Endodermal cell (in vitro differentiated cells): ENCODE measurements at regions not wholly inside any gene's neighbourhood (a gene's known extent, or its start where the extent isn't known, plus 50 kb on each side); places are given as distances from the start of the nearest gene placed in this dataset.

Source experiments
- DNase-seq: peaks from one replicate; pipeline ENCODE4 v3.0.0-alpha.2; 2017
- H3K27ac ChIP-seq: 2 replicates; pipeline ENCODE4 v1.5.1; 2013; ENCODE audit warnings: mild to moderate bottlenecking, low read depth, low read length, moderate library complexity
- H3K27me3 ChIP-seq: 2 replicates; pipeline ENCODE4 v1.6.1; 2013; ENCODE audit warnings: mild to moderate bottlenecking, low read length, moderate library complexity; ENCODE audit not compliant: insufficient read depth, control insufficient read depth, poor library complexity, severe bottlenecking
- H3K36me3 ChIP-seq: 2 replicates; pipeline ENCODE4 v1.7.0; 2013; ENCODE audit warnings: mild to moderate bottlenecking, low read length, moderate library complexity; ENCODE audit not compliant: control insufficient read depth, insufficient read depth
- H3K4me1 ChIP-seq: one replicate; pipeline ENCODE4 v1.7.0; 2013; ENCODE audit warnings: low read length; ENCODE audit not compliant: control insufficient read depth, insufficient read depth
- H3K4me3 ChIP-seq: 2 replicates; pipeline ENCODE4 v1.5.1; 2013; ENCODE audit warnings: mild to moderate bottlenecking, low read length, moderate library complexity
- H3K9ac ChIP-seq: 2 replicates; pipeline ENCODE4 v1.6.1; 2013; ENCODE audit warnings: mild to moderate bottlenecking, low read length, moderate library complexity; ENCODE audit not compliant: poor library complexity, severe bottlenecking; ENCODE audit errors: extremely low read depth
- H3K9me3 ChIP-seq: 2 replicates; pipeline ENCODE4 v1.6.1; 2013; ENCODE audit warnings: mild to moderate bottlenecking, low read length, moderate library complexity; ENCODE audit not compliant: control insufficient read depth
- H3K27ac Mint-ChIP-seq: 2 replicates; pipeline ENCODE4 v1.8.0; 2020; ENCODE audit warnings: mixed read lengths
- H3K27me3 Mint-ChIP-seq: 2 replicates; pipeline ENCODE4 v1.8.0; 2021; ENCODE audit warnings: mild to moderate bottlenecking, mixed read lengths; ENCODE audit not compliant: insufficient read depth
- H3K36me3 Mint-ChIP-seq: 2 replicates; pipeline ENCODE4 v1.8.0; 2020; ENCODE audit warnings: low read depth, mixed read lengths
- H3K4me1 Mint-ChIP-seq: 2 replicates; pipeline ENCODE4 v1.8.0; 2020; ENCODE audit warnings: mixed read lengths
- H3K4me3 Mint-ChIP-seq: 2 replicates; pipeline ENCODE4 v1.8.0; 2020; ENCODE audit warnings: mild to moderate bottlenecking, moderate library complexity, mixed read lengths
- H3K9me3 Mint-ChIP-seq: 2 replicates; pipeline ENCODE4 v1.8.0; 2020; ENCODE audit warnings: mild to moderate bottlenecking, mixed read lengths
- WGBS, 2 experiments: methylation state at CpG; one replicate each; pipeline versions ENCODE4 v1.1.5 to v1.1.7; 2013; ENCODE audit warnings: missing lambda C conversion rate in 2 of 2, mixed read lengths in 1 of 2; ENCODE audit not compliant: insufficient coverage in 1 of 2, insufficient read length in 1 of 2; 5-methylcytosine and 5-hydroxymethylcytosine counted together
- TF ChIP-seq, protein P1 (sequence below): fragments of 200-600 bp; sonication (generic); conservative IDR thresholded peaks from 2 replicates; pipeline ENCODE4 v1.5.0; 2021; ENCODE audit warnings: antibody characterized with exemption, mild to moderate bottlenecking

DNA sequence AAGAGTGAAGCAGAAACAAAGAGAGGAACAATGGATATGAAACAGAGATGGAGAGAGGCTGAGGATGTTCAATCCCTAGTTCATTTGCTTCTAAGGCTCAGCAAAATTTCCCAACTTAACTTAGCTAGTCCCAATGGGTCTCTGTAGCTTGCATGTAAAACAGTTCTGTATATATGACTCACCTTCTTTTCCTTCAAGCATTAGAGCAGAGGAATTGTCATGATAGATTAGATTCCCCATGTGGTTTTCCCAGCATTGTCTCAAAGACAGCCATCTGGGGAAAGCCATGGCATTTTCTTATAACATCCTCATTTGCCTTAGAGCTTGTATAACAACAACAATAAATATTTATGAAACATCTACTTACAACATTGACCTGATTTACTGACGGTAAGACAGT, 93.9 kb upstream of the GATB start:
- peaks cover 1% of the 10 kb centered on the region for H3K9me3 Mint-ChIP-seq
- Histone ChIP-seq H3K4me3 (no peak overlapping the region), H3K27me3 (peaks cover 68% of the 10 kb centered on the region), H3K4me1 (no peaks in the 10 kb centered on the region), H3K9me3 (peaks cover 2% of the 10 kb centered on the region), H3K27ac (no peak overlapping the region), H3K36me3 (no peaks in the 10 kb centered on the region), H3K9ac (no peak overlapping the region)
- 40 to 93% methylated on average over 1 of the region's 1 CpG for WGBS, 2 experiments
- H3K4me1 Mint-ChIP-seq = peaks cover 8% of the 10 kb centered on the region
- H3K4me3 Mint-ChIP-seq = no peak overlapping the region
- TF ChIP-seq, protein P1, sequence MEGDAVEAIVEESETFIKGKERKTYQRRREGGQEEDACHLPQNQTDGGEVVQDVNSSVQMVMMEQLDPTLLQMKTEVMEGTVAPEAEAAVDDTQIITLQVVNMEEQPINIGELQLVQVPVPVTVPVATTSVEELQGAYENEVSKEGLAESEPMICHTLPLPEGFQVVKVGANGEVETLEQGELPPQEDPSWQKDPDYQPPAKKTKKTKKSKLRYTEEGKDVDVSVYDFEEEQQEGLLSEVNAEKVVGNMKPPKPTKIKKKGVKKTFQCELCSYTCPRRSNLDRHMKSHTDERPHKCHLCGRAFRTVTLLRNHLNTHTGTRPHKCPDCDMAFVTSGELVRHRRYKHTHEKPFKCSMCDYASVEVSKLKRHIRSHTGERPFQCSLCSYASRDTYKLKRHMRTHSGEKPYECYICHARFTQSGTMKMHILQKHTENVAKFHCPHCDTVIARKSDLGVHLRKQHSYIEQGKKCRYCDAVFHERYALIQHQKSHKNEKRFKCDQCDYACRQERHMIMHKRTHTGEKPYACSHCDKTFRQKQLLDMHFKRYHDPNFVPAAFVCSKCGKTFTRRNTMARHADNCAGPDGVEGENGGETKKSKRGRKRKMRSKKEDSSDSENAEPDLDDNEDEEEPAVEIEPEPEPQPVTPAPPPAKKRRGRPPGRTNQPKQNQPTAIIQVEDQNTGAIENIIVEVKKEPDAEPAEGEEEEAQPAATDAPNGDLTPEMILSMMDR = no peak
- no peak for DNase-seq
- H3K27ac Mint-ChIP-seq = no peak overlapping the region
- peaks cover 27% of the 10 kb centered on the region for H3K27me3 Mint-ChIP-seq
- H3K36me3 Mint-ChIP-seq = no peaks in the 10 kb centered on the region

DNA sequence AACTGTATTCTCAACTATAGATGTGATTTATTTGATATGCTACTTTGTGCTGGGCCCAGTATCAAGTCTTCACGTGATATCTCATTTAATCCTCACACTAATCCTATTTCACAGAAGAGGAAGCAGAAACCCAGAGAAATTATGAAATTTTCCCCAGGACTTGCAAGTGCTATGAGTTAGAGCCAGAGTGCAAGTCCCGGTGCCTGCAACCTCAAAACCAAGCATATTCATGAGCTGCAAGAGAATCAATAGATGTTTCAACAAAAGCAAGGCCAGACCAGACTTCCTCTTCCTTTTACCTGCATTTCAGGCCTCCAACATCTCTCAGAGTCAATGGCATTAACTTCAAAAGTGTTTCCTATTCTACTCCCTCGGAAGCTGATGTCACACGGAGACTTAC, 92.2 kb upstream of the GATB start:
- H3K36me3 ChIP-seq = no peaks in the 10 kb centered on the region
- Mint-ChIP-seq H3K9me3 (peaks cover 6% of the 10 kb centered on the region), H3K4me3 (no peak overlapping the region), H3K4me1 (peaks cover 8% of the 10 kb centered on the region), H3K27ac (no peak overlapping the region), H3K36me3 (no peaks in the 10 kb centered on the region), H3K27me3 (peaks cover 12% of the 10 kb centered on the region)
- H3K9ac ChIP-seq = no peak overlapping the region
- H3K9me3 ChIP-seq = peaks cover 7% of the 10 kb centered on the region
- TF ChIP-seq, protein P1 = no peak
- DNase-seq = no peak
- no peak overlapping the region for H3K4me3 ChIP-seq
- no peaks in the 10 kb centered on the region for H3K4me1 ChIP-seq
- H3K27ac ChIP-seq = no peak overlapping the region
- H3K27me3 ChIP-seq = peaks cover 51% of the 10 kb centered on the region
- WGBS, 2 experiments = 63 to 79% methylated on average over 1 to 4 of the region's 4 CpGs

DNA sequence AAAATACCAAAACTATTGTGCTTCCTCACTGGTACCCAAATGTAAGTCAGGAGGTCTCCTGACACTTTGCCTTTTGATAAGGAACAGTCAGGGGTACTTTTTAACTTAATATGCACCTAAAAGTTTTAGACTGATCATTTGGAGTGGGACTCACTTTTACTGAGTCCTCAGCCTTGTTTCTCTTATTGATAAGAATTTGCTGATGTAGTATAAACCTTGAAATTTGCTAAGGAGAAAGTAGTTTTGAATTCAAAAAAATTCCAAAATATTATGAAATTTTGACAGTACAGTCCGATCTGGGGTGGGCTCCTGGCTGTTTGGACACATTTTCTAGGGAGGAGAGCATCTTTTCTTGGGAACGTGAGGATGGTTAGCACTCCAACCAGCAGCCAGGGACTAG, 91.4 kb upstream of the GATB start:
- Histone ChIP-seq H3K27me3 (peaks cover 46% of the 10 kb centered on the region), H3K4me1 (no peaks in the 10 kb centered on the region), H3K9ac (no peak overlapping the region), H3K36me3 (no peaks in the 10 kb centered on the region), H3K9me3 (peaks cover 7% of the 10 kb centered on the region), H3K27ac (no peak overlapping the region), H3K4me3 (no peak overlapping the region)
- H3K27ac Mint-ChIP-seq = no peak overlapping the region
- no peak overlapping the region for H3K4me3 Mint-ChIP-seq
- no peak for DNase-seq
- no peaks in the 10 kb centered on the region for H3K36me3 Mint-ChIP-seq
- WGBS, 2 experiments = 67 to 83% methylated on average over 1 to 2 of the region's 2 CpGs
- peaks cover 6% of the 10 kb centered on the region for H3K9me3 Mint-ChIP-seq
- H3K4me1 Mint-ChIP-seq = no peaks in the 10 kb centered on the region
- TF ChIP-seq, protein P1 = no peak
- H3K27me3 Mint-ChIP-seq = peaks cover 12% of the 10 kb centered on the region
